ENCODE measurements at regions not wholly inside any gene's neighbourhood (a gene's known extent, or its start where the extent isn't known, plus 50 kb on each side); places are given as distances from the start of the nearest gene placed in this dataset.
"Not testable (repeated sequence)": the region's sequence is repeated elsewhere in the genome, so short reads cannot be mapped to it uniquely, and the experiment has no call there.

DNA sequence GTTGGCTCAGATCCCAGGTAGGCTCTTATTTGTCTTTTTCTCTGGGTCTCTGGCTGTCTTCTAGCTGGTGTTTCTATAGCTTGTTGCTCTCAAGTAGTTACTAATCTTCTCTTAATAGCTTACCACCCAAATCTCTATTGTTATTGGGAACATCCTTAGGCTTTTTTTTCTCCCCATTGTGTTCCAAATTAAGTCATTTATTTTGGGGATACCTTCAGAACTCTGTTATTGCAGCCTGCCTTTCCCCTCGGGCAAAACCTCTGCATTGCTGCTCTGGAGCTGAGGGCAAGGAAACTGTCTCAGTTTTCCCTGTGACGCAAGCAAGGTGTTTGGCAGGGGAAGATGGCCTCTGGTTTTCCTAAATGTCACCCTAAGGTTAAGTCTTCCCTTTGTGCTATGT lies 113.3 kb upstream of the XIST start:
- in situ Hi-C loops (cut with HindIII; ENCODE audit: low sequenced_read_pairs) = no loop called here
- no peak overlapping the region for H3K4me3 ChIP-seq (ENCODE audit: low read depth, low read length)
- DNase-seq (ENCODE audit: low read depth) = no peak
- TF ChIP-seq, protein P1, sequence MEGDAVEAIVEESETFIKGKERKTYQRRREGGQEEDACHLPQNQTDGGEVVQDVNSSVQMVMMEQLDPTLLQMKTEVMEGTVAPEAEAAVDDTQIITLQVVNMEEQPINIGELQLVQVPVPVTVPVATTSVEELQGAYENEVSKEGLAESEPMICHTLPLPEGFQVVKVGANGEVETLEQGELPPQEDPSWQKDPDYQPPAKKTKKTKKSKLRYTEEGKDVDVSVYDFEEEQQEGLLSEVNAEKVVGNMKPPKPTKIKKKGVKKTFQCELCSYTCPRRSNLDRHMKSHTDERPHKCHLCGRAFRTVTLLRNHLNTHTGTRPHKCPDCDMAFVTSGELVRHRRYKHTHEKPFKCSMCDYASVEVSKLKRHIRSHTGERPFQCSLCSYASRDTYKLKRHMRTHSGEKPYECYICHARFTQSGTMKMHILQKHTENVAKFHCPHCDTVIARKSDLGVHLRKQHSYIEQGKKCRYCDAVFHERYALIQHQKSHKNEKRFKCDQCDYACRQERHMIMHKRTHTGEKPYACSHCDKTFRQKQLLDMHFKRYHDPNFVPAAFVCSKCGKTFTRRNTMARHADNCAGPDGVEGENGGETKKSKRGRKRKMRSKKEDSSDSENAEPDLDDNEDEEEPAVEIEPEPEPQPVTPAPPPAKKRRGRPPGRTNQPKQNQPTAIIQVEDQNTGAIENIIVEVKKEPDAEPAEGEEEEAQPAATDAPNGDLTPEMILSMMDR (IDR thresholded peaks at IDR 0.05; ENCODE audit: low read depth, low read length, missing control alignments) = no peak

DNA sequence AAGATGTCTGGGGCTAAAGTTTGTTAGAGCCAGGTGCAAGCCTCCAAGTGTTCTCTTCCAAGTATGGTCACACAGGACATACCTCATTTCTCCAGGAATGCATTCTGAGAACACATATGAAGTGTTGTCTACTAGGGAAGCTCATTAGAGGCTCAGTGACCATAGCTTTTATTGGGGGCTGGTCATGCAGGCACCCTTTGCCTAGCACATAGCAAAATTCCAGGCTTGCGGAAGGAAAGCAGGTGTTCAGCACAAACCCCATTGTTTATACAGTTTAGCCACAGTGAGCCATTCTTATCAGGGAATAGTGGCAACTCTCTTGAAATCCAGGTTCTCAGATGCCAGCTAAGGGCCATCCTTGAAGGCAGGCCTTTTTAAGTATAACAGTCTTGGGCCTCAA lies 112.1 kb upstream of the XIST start:
- in situ Hi-C loops (cut with HindIII; ENCODE audit: low sequenced_read_pairs) = no loop called here
- DNase-seq (ENCODE audit: low read depth) = no peak
- no peak overlapping the region for H3K4me3 ChIP-seq (ENCODE audit: low read depth, low read length)
- TF ChIP-seq, protein P1 (IDR thresholded peaks at IDR 0.05; ENCODE audit: low read depth, low read length, missing control alignments) = no peak

DNA sequence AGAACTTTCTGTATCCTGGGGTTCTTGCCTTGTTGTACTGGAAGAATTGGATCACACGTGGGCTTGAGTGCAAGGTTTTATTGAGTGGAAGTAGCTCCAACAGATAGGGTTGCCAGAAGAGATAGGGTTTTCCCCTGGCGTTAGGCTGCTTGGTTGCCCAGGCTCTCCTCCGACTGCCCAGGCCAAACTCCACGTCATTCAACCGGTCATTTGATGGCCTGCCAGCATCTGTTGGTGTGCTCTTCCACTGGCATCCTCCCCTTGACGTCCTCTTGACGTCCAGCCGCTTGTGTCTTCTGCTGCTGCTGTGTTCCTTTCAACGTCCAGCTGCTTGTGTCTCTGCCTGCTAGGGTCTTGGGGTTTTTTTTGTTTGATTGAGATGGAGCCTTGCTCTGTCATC lies 111.2 kb upstream of the XIST start:
- no peak for DNase-seq (ENCODE audit: low read depth)
- in situ Hi-C loops (cut with HindIII; ENCODE audit: low sequenced_read_pairs) = no loop called here

DNA sequence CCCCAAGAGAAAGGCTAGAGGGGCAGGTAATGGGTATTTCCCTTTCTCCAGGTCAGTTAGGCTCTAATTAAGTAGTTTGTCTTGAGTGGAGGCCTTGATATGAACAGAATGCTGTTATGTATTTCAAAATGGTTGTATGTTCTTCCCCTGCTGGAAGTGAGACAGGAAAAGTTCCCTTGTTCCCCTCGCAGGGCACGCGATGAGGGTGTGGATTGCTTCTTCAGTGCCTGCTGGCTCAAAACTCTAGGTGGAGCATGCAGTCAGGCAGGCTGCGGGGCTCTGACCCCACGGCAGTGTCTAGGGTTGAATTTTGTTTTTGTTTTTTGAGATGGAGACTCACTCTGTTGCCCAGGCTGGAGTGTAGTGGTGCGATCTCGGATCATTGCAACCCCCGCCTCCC lies 110.4 kb upstream of the XIST start:
- H3K4me3 ChIP-seq (ENCODE audit: low read depth, low read length) = no peak overlapping the region
- in situ Hi-C loops (cut with HindIII; ENCODE audit: low sequenced_read_pairs) = no loop called here
- no peak for DNase-seq (ENCODE audit: low read depth)
- TF ChIP-seq, protein P1 (IDR thresholded peaks at IDR 0.05; ENCODE audit: low read depth, low read length, missing control alignments) = no peak

More for the DNA sequence above, 111.2 kb upstream of the XIST start:
- TF ChIP-seq, protein P1 (IDR thresholded peaks at IDR 0.05; ENCODE audit: low read depth, low read length, missing control alignments) = no peak
- H3K4me3 ChIP-seq (ENCODE audit: low read depth, low read length) = no peak overlapping the region

DNA sequence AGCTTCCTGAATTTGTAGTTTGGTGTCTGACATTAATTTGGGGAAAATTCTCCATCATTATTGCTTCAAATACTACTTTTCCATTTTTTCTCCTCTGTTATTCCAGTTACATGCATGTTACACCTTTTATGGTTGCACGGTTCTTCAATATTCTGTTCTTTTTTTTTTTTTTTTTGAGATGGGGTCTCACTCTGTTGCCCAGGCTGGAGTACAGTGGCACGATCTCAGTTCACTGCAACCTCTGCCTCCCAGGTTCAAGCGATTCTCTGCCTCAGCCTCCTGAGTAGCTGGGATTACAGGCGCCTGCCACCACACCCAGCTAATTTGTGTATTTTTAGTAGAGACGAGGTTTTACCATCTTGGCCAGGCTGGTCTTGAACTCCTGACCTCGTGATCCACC lies 109.4 kb upstream of the XIST start:
- H3K4me3 ChIP-seq (ENCODE audit: low read depth, low read length); in situ Hi-C loops (cut with HindIII; ENCODE audit: low sequenced_read_pairs); DNase-seq (ENCODE audit: low read depth): not testable (repeated sequence)

DNA sequence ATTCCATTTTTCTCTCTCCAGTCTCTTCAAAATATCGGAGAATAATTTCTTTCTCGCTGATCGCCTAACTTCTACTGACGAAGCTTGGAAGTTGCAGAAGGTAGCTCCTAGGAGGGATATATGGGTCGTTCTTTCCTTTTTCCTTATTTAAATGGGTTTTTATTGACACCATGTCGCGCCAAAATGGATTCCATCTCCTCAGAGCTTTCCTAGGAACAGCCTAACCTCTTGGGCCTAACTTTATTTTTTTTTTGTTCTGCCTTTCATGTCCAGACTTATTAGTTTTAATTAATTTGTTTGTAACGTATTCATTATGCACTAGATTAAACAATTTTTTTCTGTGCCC lies 92.0 kb upstream of the XIST start:
- TF ChIP-seq, protein P1 (IDR thresholded peaks at IDR 0.05; ENCODE audit: low read depth, low read length, missing control alignments) = no peak
- H3K4me3 ChIP-seq (ENCODE audit: low read depth, low read length) = peak overlapping the region; percentile 82
- no peak for DNase-seq (ENCODE audit: low read depth)
- in situ Hi-C loops (cut with HindIII; ENCODE audit: low sequenced_read_pairs) = no loop called here

DNA sequence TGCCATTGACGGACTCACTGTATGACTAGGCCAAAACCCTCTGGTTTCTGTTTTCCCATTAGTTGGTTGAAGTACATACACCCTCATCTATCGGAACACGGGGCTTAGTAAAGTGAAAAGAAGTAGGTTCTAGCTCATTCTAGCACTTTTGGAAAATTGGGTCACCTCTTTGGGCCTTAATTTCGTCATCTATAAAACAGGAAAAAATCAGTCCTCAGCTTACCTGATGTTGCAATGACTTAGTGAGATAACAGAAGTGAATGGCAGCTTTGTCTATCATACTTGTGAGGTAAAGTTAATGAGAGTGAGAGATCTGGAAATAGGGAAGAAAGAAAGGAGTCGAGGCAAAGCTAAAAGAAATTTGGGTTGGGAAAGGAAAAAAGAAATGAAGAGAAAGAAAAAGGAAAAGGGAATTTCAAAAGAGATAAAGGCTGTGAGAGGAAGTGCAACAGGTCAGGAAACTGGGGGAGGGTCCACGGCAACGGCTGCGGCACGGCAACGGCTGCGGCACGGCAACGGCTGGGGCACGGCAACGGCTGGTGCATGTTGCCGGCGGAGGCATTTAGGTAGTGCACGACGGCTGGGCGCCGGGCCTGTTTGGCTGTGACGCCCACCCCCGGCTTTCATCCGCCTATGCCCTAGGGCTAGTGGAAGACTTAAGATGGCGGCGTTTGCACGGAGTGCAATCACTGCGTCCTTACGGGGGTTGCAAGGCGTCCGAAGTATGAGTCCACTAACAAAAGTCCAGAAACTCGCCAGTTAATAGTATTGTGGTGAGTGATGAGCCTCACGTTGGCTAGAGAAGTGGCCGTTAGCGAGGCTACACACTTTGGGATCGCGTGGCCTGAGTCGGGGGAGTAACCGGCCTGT lies 91.4 kb upstream of the XIST start:
- in situ Hi-C loops (cut with HindIII; ENCODE audit: low sequenced_read_pairs) = no loop called here
- peak; percentile 83 for DNase-seq (ENCODE audit: low read depth)
- TF ChIP-seq, protein P1 (IDR thresholded peaks at IDR 0.05; ENCODE audit: low read depth, low read length, missing control alignments) = no peak

More for the DNA sequence above, 91.4 kb upstream of the XIST start:
- H3K4me3 ChIP-seq (ENCODE audit: low read depth, low read length) = peak overlapping the region; percentile 82

Measured in astrocyte of the cerebellum (primary cell).